ENCODE measurements at regions not wholly inside any gene's neighbourhood (a gene's known extent, or its start where the extent isn't known, plus 50 kb on each side); places are given as distances from the start of the nearest gene placed in this dataset.
"Not testable (repeated sequence)": the region's sequence is repeated elsewhere in the genome, so short reads cannot be mapped to it uniquely, and the experiment has no call there.

DNA sequence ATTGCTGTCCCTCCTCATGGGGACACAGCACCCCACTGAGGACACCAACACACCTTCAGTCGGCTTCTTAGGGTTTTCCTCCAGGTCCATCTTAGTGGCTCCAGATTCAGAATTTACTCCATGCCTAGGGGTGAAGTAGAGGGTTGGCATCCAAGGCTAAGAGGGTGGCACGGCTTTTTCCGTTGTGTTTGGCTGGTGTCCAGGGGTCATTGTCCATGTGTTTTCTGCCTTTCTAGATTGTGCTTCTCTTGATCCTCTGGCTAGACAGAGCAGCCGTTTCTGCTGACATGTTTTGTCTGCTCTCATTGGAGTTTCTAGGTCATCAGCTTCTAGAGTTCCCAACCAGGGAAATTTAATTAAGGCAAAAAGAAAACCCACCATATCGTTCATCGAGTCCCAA, 291.6 kb upstream of the CELF2 start:
- no peak for ATAC-seq
- Histone ChIP-seq H3K27ac (no peak overlapping the region), H3K4me1 (no peaks in the 10 kb centered on the region), H3K9me3 (no peaks in the 10 kb centered on the region), H3K36me3 (no peaks in the 10 kb centered on the region), H3K27me3 (ENCODE audit: low read depth) (no peaks in the 10 kb centered on the region), H3K4me3 (no peak overlapping the region)
- TF ChIP-seq, protein P1, sequence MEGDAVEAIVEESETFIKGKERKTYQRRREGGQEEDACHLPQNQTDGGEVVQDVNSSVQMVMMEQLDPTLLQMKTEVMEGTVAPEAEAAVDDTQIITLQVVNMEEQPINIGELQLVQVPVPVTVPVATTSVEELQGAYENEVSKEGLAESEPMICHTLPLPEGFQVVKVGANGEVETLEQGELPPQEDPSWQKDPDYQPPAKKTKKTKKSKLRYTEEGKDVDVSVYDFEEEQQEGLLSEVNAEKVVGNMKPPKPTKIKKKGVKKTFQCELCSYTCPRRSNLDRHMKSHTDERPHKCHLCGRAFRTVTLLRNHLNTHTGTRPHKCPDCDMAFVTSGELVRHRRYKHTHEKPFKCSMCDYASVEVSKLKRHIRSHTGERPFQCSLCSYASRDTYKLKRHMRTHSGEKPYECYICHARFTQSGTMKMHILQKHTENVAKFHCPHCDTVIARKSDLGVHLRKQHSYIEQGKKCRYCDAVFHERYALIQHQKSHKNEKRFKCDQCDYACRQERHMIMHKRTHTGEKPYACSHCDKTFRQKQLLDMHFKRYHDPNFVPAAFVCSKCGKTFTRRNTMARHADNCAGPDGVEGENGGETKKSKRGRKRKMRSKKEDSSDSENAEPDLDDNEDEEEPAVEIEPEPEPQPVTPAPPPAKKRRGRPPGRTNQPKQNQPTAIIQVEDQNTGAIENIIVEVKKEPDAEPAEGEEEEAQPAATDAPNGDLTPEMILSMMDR (IDR thresholded peaks at IDR 0.05) = no peak
- DNase-seq = no peak
- intact Hi-C loops (cut with DNase I) = no loop called here

DNA sequence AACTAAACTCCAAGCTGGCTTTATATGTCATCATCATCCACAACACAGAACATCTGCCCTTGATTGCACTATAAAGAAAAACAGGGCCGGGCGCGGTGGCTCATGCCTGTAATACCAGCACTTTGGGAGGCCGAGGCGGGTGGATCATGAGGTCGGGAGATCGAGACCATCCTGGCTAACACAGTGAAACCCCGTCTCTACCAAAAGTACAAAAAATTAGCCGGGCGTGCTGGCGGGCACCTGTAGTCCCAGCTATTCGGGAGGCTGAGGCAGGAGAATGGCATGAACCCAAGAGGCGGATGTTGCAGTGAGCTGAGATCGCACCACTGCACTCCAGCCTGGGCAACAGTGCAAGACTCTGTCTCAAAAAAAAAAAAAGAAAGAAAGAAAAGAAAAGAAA, 290.3 kb upstream of the CELF2 start:
- ATAC-seq; H3K36me3 ChIP-seq; DNase-seq; H3K4me1 ChIP-seq; H3K4me3 ChIP-seq; H3K9me3 ChIP-seq; intact Hi-C loops (cut with DNase I); H3K27me3 ChIP-seq (ENCODE audit: low read depth); H3K27ac ChIP-seq: not testable (repeated sequence)

DNA sequence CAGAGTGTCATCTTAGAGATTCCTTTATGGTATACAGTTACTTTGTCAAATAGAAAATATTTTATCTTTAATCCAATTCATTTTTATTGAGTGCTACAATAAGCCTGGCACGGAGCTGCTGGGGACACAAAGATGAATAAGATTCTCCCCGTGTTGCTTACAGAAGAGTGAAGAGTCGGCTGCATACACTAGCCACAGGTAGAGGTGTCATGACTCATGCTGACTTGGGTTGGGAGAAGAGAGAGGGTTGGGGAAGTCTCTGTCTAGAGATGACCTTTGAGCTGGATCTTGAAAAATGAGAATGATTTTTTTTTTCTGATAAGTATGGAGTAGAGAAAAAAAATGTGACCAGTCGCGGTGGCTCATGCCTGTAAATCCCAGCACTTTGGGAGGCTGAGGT, 289.9 kb upstream of the CELF2 start:
- H3K27me3 ChIP-seq (ENCODE audit: low read depth) = no peaks in the 10 kb centered on the region
- H3K27ac ChIP-seq = no peak overlapping the region
- ATAC-seq = no peak
- no peak overlapping the region for H3K4me3 ChIP-seq
- no peaks in the 10 kb centered on the region for H3K36me3 ChIP-seq
- no peak for DNase-seq
- H3K9me3 ChIP-seq = no peaks in the 10 kb centered on the region
- TF ChIP-seq, protein P1 (IDR thresholded peaks at IDR 0.05) = no peak
- intact Hi-C loops (cut with DNase I) = no loop called here
- H3K4me1 ChIP-seq = no peaks in the 10 kb centered on the region

DNA sequence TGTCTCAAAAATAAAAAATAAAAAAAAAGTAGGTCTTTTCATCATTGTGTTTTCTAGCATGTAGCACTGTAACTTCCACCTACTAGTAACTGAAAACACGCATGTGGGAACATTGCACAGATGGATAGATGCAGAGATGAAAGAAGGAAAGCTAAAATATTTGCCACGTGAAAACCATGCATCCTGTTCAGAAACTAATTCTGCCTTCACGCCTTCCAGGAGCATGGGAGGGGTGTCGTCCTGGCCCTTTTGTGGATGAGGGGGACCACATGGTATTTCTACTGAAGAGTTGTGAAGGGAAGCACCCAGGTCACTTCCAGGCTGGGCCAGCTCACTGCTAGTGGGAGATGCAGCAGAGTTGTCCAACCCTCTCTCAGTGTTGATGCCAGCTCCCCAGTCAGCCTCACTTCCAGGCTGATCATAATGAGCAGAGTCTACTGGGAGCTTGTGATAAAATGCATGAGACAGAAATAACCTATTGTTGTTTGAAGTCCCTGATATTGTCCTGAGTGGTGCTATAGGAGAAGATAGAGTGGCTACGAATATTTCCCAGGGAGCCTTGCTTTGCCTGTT, 287.1 kb upstream of the CELF2 start:
- ATAC-seq (no peak), DNase-seq (no peak)
- Histone ChIP-seq H3K27ac (no peak overlapping the region), H3K4me1 (no peaks in the 10 kb centered on the region), H3K36me3 (no peaks in the 10 kb centered on the region), H3K27me3 (ENCODE audit: low read depth) (no peaks in the 10 kb centered on the region), H3K4me3 (no peak overlapping the region), H3K9me3 (no peaks in the 10 kb centered on the region)
- TF ChIP-seq, protein P1 (IDR thresholded peaks at IDR 0.05) = no peak
- intact Hi-C loops (cut with DNase I) = no loop called here

DNA sequence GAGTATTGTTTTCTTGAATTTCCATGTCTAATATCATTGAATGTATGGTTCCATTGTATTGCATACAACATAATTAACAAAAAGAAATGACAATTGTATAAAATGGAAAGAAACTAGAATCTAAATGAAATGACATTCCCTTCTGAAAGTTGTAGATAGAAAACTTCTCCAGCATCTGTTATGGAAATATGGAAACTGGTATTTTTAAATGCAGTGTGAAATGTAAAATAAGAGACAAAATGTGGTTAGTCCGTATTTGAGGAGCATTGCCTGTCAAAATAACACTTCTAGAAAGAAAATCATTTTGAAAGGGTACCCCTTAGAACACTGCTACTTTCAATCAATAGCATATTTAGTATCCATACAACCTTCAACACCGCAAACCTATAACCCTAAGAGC, 286.3 kb upstream of the CELF2 start:
- no peak for ATAC-seq
- TF ChIP-seq, protein P1 (IDR thresholded peaks at IDR 0.05) = no peak

DNA sequence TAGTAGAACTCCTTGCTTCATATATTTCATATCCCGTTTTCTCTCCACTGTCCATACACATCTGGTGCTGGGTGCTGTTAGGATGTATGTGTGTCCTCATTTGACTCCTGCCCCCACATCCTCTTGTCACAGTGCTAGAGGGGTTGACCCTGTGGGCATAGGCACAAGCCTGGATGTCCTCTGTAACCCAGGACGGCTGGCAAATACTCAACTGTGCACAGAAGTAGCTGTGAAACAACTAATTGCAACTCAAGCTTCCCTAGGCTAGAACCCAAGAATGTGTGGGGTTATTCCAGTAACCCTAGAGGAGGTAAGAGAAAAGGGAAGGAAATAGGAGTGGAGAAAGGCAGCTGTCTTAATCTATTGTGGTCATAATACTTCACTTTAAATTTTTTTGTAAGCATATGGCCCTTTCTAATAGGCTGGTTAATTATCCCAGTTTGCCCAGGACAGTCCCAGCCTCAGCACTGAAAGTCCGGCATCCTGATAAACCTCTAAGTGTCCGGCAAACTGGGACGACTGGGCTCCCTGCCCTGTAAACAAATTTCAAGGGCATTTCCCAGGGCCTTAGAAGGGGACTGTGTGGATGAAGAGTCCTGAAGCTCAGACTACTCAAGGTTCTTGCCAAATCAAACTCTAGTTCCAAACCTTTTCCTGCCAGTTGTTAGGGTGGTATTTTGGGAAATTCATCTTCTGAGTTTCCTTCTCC, 283.2 kb upstream of the CELF2 start:
- TF ChIP-seq, protein P1 (IDR thresholded peaks at IDR 0.05) = no peak
- no peaks in the 10 kb centered on the region for H3K9me3 ChIP-seq
- ATAC-seq (peak; percentile 75 to 81), DNase-seq (no peak)
- no peaks in the 10 kb centered on the region for H3K4me1 ChIP-seq
- H3K4me3 ChIP-seq = no peak overlapping the region
- H3K27me3 ChIP-seq (ENCODE audit: low read depth) = no peaks in the 10 kb centered on the region
- no peaks in the 10 kb centered on the region for H3K36me3 ChIP-seq
- H3K27ac ChIP-seq = no peak overlapping the region
- intact Hi-C loops (cut with DNase I) = no loop called here

More for the DNA sequence above, 286.3 kb upstream of the CELF2 start:
- H3K27ac ChIP-seq = no peak overlapping the region
- no peak overlapping the region for H3K4me3 ChIP-seq
- H3K27me3 ChIP-seq (ENCODE audit: low read depth) = no peaks in the 10 kb centered on the region
- intact Hi-C loops (cut with DNase I) = no loop called here
- no peak for DNase-seq
- no peaks in the 10 kb centered on the region for H3K36me3 ChIP-seq
- H3K9me3 ChIP-seq = no peaks in the 10 kb centered on the region
- H3K4me1 ChIP-seq = no peaks in the 10 kb centered on the region
